ENCODE measurements at regions not wholly inside any gene's neighbourhood (a gene's known extent, or its start where the extent isn't known, plus 50 kb on each side); places are given as distances from the start of the nearest gene placed in this dataset.

DNA sequence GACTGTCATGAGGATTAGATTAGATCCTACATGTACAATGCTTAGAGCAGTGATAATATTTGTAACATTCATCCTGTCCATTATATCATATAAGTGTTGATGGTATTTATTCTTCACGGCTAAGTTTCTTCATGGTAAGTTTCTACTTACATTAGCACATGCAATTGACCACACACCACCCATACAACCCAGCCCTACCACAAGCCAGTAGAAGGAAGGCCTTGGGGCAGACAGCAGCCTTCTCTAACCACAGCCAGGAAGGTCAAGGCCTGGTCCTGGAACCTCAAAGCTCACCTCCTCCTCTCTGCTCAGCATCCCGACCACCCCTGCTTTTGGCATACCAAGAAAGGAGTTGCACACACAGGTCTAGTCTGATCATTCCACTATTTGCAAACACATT, 245.2 kb upstream of the SDK2 start:
- Histone ChIP-seq H3K4me2 (ENCODE audit: low read length, poor library complexity, severe bottlenecking) (no peak overlapping the region), H3K14ac (ENCODE audit: low read length in 2 of 2) (no peak overlapping the region), H3K4me3 (ENCODE audit: insufficient read depth in 1 of 2, low read depth in 1 of 2, low read length in 2 of 2) (no peak overlapping the region), H2AFZ (ENCODE audit: low read depth, low read length) (no peak overlapping the region), H2BK12ac (ENCODE audit: low read length in 2 of 2) (no peak overlapping the region), H2AK5ac (ENCODE audit: low read length, severe bottlenecking) (no peak overlapping the region), H3K79me1 (replicated peaks; ENCODE audit: low read length, poor library complexity, severe bottlenecking) (no peaks in the 10 kb centered on the region), H3K4ac (ENCODE audit: low read depth in 1 of 2, low read length in 2 of 2) (no peak overlapping the region), H3K9ac (ENCODE audit: low read length) (no peak overlapping the region), H3K23ac (ENCODE audit: low read length in 2 of 2) (no peak overlapping the region), H4K91ac (ENCODE audit: low read length) (no peak overlapping the region), H3K18ac (ENCODE audit: low read depth in 1 of 2, low read length in 2 of 2) (no peak overlapping the region), H2BK120ac (ENCODE audit: low read depth, low read length) (no peak overlapping the region), H4K8ac (ENCODE audit: low read length) (no peak overlapping the region), H3K9me3 (ENCODE audit: control insufficient read depth, low read length) (no peaks in the 10 kb centered on the region), H3K4me1 (ENCODE audit: control insufficient read depth, insufficient read depth, low read depth, low read length) (no peaks in the 10 kb centered on the region), H2BK5ac (ENCODE audit: low read depth, low read length, poor library complexity, severe bottlenecking) (no peak overlapping the region), H3K36me3 (ENCODE audit: control insufficient read depth in 1 of 2, insufficient read depth in 2 of 2, low read depth in 1 of 2, low read length in 2 of 2) (no peaks in the 10 kb centered on the region), H2BK15ac (ENCODE audit: low read depth, poor library complexity, severe bottlenecking) (no peak overlapping the region), H3K27me3 (ENCODE audit: control insufficient read depth in 1 of 2, insufficient read depth in 1 of 2, low read length in 2 of 2) (peaks cover 0 to 51% of the 10 kb centered on the region in 2 experiments), H3K27ac (ENCODE audit: low read length, poor library complexity, severe bottlenecking) (no peak overlapping the region)
- DNase-seq = no peak
- 87% methylated on average over 2 of the region's 2 CpGs for WGBS

DNA sequence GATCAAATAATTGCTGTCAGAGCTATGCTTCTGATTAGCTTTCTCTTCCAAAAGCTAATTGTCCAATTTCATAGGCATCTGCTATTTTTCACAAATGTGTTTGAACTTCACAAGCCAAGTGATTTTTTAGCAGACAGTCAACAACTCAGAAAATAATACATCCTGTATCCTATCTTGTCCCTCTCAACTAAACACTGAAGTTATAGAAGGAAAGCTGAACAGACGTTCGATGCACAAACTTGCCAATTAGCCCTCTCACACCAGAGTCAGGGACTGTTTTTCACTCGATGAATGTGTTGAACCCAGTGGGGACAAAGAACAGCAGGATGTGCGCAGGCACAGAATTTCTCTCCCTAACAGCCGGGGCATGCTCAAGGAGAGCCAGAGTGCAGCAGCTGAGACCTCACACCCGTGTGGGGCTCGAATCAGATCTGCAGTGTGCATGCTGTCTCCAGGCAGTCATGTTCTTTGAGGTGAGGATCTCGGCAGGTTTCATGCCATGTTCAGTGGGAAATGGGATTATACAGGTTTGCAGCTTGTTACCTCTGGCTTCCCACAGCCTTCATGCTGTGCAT, 246.7 kb upstream of the SDK2 start:
- no peak for DNase-seq

DNA sequence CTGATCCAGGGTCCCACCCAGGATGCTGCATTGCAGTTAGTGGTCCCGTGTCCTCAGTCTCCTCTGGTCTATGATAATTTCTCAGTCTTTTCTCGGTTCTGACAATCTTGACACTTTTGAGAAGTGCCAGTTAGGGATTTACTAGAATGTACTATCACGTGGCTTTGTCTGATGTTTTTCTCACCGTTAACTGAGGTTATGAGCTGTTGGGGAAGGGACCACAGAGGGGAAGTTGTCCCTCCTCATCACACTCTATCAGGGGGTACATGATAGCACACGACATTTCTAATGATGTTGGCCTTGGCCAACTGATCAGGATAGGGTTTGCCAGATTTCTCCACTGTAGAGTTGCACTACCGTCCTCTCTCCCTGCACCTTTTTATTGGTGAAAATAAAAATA, 250.9 kb upstream of the SDK2 start:
- no peak overlapping the region for H2BK12ac ChIP-seq (ENCODE audit: low read length in 2 of 2)
- H4K91ac ChIP-seq (ENCODE audit: low read length) = no peak overlapping the region
- H3K27me3 ChIP-seq (ENCODE audit: control insufficient read depth in 1 of 2, insufficient read depth in 1 of 2, low read length in 2 of 2) = peaks cover 0 to 65% of the 10 kb centered on the region in 2 experiments
- no peak overlapping the region for H3K4me2 ChIP-seq (ENCODE audit: low read length, poor library complexity, severe bottlenecking)
- DNase-seq = no peak
- H2BK5ac ChIP-seq (ENCODE audit: low read depth, low read length, poor library complexity, severe bottlenecking) = no peak overlapping the region
- H2BK15ac ChIP-seq (ENCODE audit: low read depth, poor library complexity, severe bottlenecking) = no peak overlapping the region
- no peak overlapping the region for H3K9ac ChIP-seq (ENCODE audit: low read length)
- 67% methylated on average over 5 of the region's 6 CpGs for WGBS
- H2AK5ac ChIP-seq (ENCODE audit: low read length, severe bottlenecking) = no peak overlapping the region
- H2BK120ac ChIP-seq (ENCODE audit: low read depth, low read length) = no peak overlapping the region
- no peaks in the 10 kb centered on the region for H3K9me3 ChIP-seq (ENCODE audit: control insufficient read depth, low read length)
- no peaks in the 10 kb centered on the region for H3K36me3 ChIP-seq (ENCODE audit: control insufficient read depth in 1 of 2, insufficient read depth in 2 of 2, low read depth in 1 of 2, low read length in 2 of 2)
- no peak overlapping the region for H3K23ac ChIP-seq (ENCODE audit: low read length in 2 of 2)
- H3K4ac ChIP-seq (ENCODE audit: low read depth in 1 of 2, low read length in 2 of 2) = no peak overlapping the region
- no peak overlapping the region for H3K14ac ChIP-seq (ENCODE audit: low read length in 2 of 2)
- no peak overlapping the region for H3K18ac ChIP-seq (ENCODE audit: low read depth in 1 of 2, low read length in 2 of 2)
- no peak overlapping the region for H3K4me3 ChIP-seq (ENCODE audit: insufficient read depth in 1 of 2, low read depth in 1 of 2, low read length in 2 of 2)
- no peak overlapping the region for H3K27ac ChIP-seq (ENCODE audit: low read length, poor library complexity, severe bottlenecking)
- H3K79me1 ChIP-seq (replicated peaks; ENCODE audit: low read length, poor library complexity, severe bottlenecking) = no peaks in the 10 kb centered on the region
- no peak overlapping the region for H4K8ac ChIP-seq (ENCODE audit: low read length)
- no peaks in the 10 kb centered on the region for H3K4me1 ChIP-seq (ENCODE audit: control insufficient read depth, insufficient read depth, low read depth, low read length)
- no peak overlapping the region for H2AFZ ChIP-seq (ENCODE audit: low read depth, low read length)

More for the DNA sequence above, 246.7 kb upstream of the SDK2 start:
- Histone ChIP-seq H3K4me3 (ENCODE audit: insufficient read depth in 1 of 2, low read depth in 1 of 2, low read length in 2 of 2) (no peak overlapping the region), H2BK12ac (ENCODE audit: low read length in 2 of 2) (no peak overlapping the region), H2AK5ac (ENCODE audit: low read length, severe bottlenecking) (no peak overlapping the region), H3K9me3 (ENCODE audit: control insufficient read depth, low read length) (no peaks in the 10 kb centered on the region), H3K14ac (ENCODE audit: low read length in 2 of 2) (no peak overlapping the region), H3K4me2 (ENCODE audit: low read length, poor library complexity, severe bottlenecking) (no peak overlapping the region), H4K91ac (ENCODE audit: low read length) (no peak overlapping the region), H3K4me1 (ENCODE audit: control insufficient read depth, insufficient read depth, low read depth, low read length) (no peaks in the 10 kb centered on the region), H3K27me3 (ENCODE audit: control insufficient read depth in 1 of 2, insufficient read depth in 1 of 2, low read length in 2 of 2) (peaks cover 0 to 52% of the 10 kb centered on the region in 2 experiments), H2BK5ac (ENCODE audit: low read depth, low read length, poor library complexity, severe bottlenecking) (no peak overlapping the region), H2BK120ac (ENCODE audit: low read depth, low read length) (no peak overlapping the region), H3K23ac (ENCODE audit: low read length in 2 of 2) (no peak overlapping the region), H3K27ac (ENCODE audit: low read length, poor library complexity, severe bottlenecking) (no peak overlapping the region), H4K8ac (ENCODE audit: low read length) (no peak overlapping the region), H3K18ac (ENCODE audit: low read depth in 1 of 2, low read length in 2 of 2) (no peak overlapping the region), H3K36me3 (ENCODE audit: control insufficient read depth in 1 of 2, insufficient read depth in 2 of 2, low read depth in 1 of 2, low read length in 2 of 2) (no peaks in the 10 kb centered on the region), H3K9ac (ENCODE audit: low read length) (no peak overlapping the region), H3K4ac (ENCODE audit: low read depth in 1 of 2, low read length in 2 of 2) (no peak overlapping the region), H2BK15ac (ENCODE audit: low read depth, poor library complexity, severe bottlenecking) (no peak overlapping the region), H2AFZ (ENCODE audit: low read depth, low read length) (no peak overlapping the region), H3K79me1 (replicated peaks; ENCODE audit: low read length, poor library complexity, severe bottlenecking) (no peaks in the 10 kb centered on the region)
- WGBS = 85% methylated on average over 8 of the region's 8 CpGs

DNA sequence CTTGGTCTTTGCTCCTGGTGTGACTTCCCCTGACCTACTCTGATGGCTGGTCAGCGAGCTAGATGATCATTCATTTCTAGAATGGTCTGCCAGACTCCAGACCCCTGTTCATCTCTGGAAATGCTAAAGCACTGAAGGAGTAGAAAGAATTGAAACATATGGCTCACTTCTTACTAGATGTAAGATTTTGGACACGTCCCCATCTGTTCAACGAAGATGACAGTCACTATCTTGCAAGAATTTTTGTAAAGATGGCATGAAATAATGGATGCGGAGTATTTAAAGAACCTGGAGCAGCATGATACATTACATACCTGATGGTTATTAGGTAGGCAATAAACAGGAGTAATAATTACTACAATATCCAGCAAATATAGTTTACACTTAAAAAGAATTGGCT, 252.7 kb upstream of the SDK2 start:
- Histone ChIP-seq H3K4me1 (ENCODE audit: control insufficient read depth, insufficient read depth, low read depth, low read length) (no peaks in the 10 kb centered on the region), H3K14ac (ENCODE audit: low read length in 2 of 2) (no peak overlapping the region), H3K4ac (ENCODE audit: low read depth in 1 of 2, low read length in 2 of 2) (no peak overlapping the region), H2BK120ac (ENCODE audit: low read depth, low read length) (no peak overlapping the region), H2BK15ac (ENCODE audit: low read depth, poor library complexity, severe bottlenecking) (no peak overlapping the region), H4K91ac (ENCODE audit: low read length) (no peak overlapping the region), H4K8ac (ENCODE audit: low read length) (no peak overlapping the region), H3K4me2 (ENCODE audit: low read length, poor library complexity, severe bottlenecking) (no peak overlapping the region), H3K27ac (ENCODE audit: low read length, poor library complexity, severe bottlenecking) (no peak overlapping the region), H3K27me3 (ENCODE audit: control insufficient read depth in 1 of 2, insufficient read depth in 1 of 2, low read length in 2 of 2) (peaks cover 11 to 77% of the 10 kb centered on the region in 2 experiments), H3K4me3 (ENCODE audit: insufficient read depth in 1 of 2, low read depth in 1 of 2, low read length in 2 of 2) (no peak overlapping the region), H3K79me1 (replicated peaks; ENCODE audit: low read length, poor library complexity, severe bottlenecking) (no peaks in the 10 kb centered on the region), H3K23ac (ENCODE audit: low read length in 2 of 2) (no peak overlapping the region), H2AFZ (ENCODE audit: low read depth, low read length) (no peak overlapping the region), H2BK12ac (ENCODE audit: low read length in 2 of 2) (no peak overlapping the region), H3K36me3 (ENCODE audit: control insufficient read depth in 1 of 2, insufficient read depth in 2 of 2, low read depth in 1 of 2, low read length in 2 of 2) (no peaks in the 10 kb centered on the region), H3K9ac (ENCODE audit: low read length) (no peak overlapping the region), H2AK5ac (ENCODE audit: low read length, severe bottlenecking) (no peak overlapping the region), H3K9me3 (ENCODE audit: control insufficient read depth, low read length) (no peaks in the 10 kb centered on the region), H3K18ac (ENCODE audit: low read depth in 1 of 2, low read length in 2 of 2) (no peak overlapping the region), H2BK5ac (ENCODE audit: low read depth, low read length, poor library complexity, severe bottlenecking) (no peak overlapping the region)
- 63% methylated on average over 2 of the region's 4 CpGs for WGBS
- no peak for DNase-seq

All from mesenchymal stem cell (in vitro differentiated cells and primary cell).